SK-N-SH treated with all-trans-retinoic acid at 6 μM for 48 hours (cell line): ENCODE measurements at regions not wholly inside any gene's neighbourhood (a gene's known extent, or its start where the extent isn't known, plus 50 kb on each side); places are given as distances from the start of the nearest gene placed in this dataset.

Experiments
- ATAC-seq: fragments of 200-7000 bp; cut with Tn5 transposase; 3 replicates; pipeline ENCODE4 v1.9.1; 2020; ENCODE audit warnings: mild to moderate bottlenecking, moderate library complexity
- BACH2 ChIP-seq: fragments of 250-450 bp; sonication (Bioruptor Pico); IDR thresholded peaks from 2 replicates; pipeline ENCODE4 v1.9.0; 2021; ENCODE audit warnings: mild to moderate bottlenecking, borderline replicate concordance
- CSDC2 ChIP-seq: fragments of 250-450 bp; sonication (Bioruptor Pico); IDR thresholded peaks from 2 replicates; pipeline ENCODE4 v1.5.0; 2020; ENCODE audit warnings: mild to moderate bottlenecking, moderate library complexity
- ESRRG ChIP-seq: fragments of 250-450 bp; sonication (Bioruptor Pico); IDR thresholded peaks from 2 replicates; pipeline ENCODE4 v1.6.1; 2021; ENCODE audit warnings: mild to moderate bottlenecking
- GLIS3 ChIP-seq: fragments of 250-450 bp; sonication (Bioruptor Pico); IDR thresholded peaks from 2 replicates; pipeline ENCODE4 v1.5.0; 2020; ENCODE audit warnings: mild to moderate bottlenecking, moderate library complexity
- ISL1 ChIP-seq: fragments of 250-450 bp; sonication (Bioruptor Pico); IDR thresholded peaks from 2 replicates; pipeline ENCODE4 v2.1.2; 2022; ENCODE audit warnings: mild to moderate bottlenecking, moderate library complexity
- OSR1 ChIP-seq: fragments of 250-450 bp; sonication (Bioruptor Pico); IDR thresholded peaks from 2 replicates; pipeline ENCODE4 v1.8.0; 2022; ENCODE audit warnings: moderate library complexity, mild to moderate bottlenecking, inconsistent platforms
- PPARA ChIP-seq: fragments of 250-450 bp; sonication (Bioruptor Pico); IDR thresholded peaks from 2 replicates; pipeline ENCODE4 v1.5.0; 2020; ENCODE audit warnings: mild to moderate bottlenecking, borderline replicate concordance
- RARB ChIP-seq: fragments of 250-450 bp; sonication (Bioruptor Pico); IDR thresholded peaks from 2 replicates; pipeline ENCODE4 v1.8.0; 2021; ENCODE audit warnings: mild to moderate bottlenecking, moderate library complexity
- SNAI2 ChIP-seq: fragments of 250-450 bp; sonication (Bioruptor Pico); IDR thresholded peaks from 2 replicates; pipeline ENCODE4 v1.5.0; 2020; ENCODE audit warnings: mild to moderate bottlenecking, moderate library complexity
- TCF4 ChIP-seq: fragments of 250-450 bp; sonication (Bioruptor Pico); IDR thresholded peaks from 2 replicates; pipeline ENCODE4 v1.8.0; 2021; ENCODE audit warnings: mild to moderate bottlenecking, moderate library complexity, borderline replicate concordance
- TOX ChIP-seq: fragments of 250-450 bp; sonication (Bioruptor Pico); IDR thresholded peaks from 2 replicates; pipeline ENCODE4 v1.8.0; 2021; ENCODE audit warnings: mild to moderate bottlenecking, moderate library complexity, borderline replicate concordance
- ZC3H10 ChIP-seq: fragments of 250-450 bp; sonication (Bioruptor Pico); IDR thresholded peaks from 2 replicates; pipeline ENCODE4 v1.5.1; 2021; ENCODE audit warnings: mild to moderate bottlenecking, moderate library complexity
- ZFP3 ChIP-seq: fragments of 250-450 bp; sonication (Bioruptor Pico); IDR thresholded peaks from 2 replicates; pipeline ENCODE4 v1.5.0; 2020; ENCODE audit warnings: mild to moderate bottlenecking, moderate library complexity
- ZFP30 ChIP-seq: fragments of 450-650 bp; formaldehyde crosslinking; IDR thresholded peaks from 2 replicates; pipeline ENCODE4 v1.5.0; 2022; ENCODE audit warnings: mild to moderate bottlenecking, moderate library complexity
- ZNF565 ChIP-seq: fragments of 450-650 bp; formaldehyde crosslinking; conservative IDR thresholded peaks from 2 replicates; pipeline ENCODE4 v1.5.0; 2020; ENCODE audit warnings: low read depth, mild to moderate bottlenecking, moderate library complexity
- ZNF70 ChIP-seq: fragments of 450-650 bp; formaldehyde crosslinking; IDR thresholded peaks from 2 replicates; pipeline ENCODE4 v1.5.0; 2020; ENCODE audit warnings: mild to moderate bottlenecking, moderate library complexity
- ZNF8 ChIP-seq: fragments of 450-650 bp; formaldehyde crosslinking; IDR thresholded peaks from 2 replicates; pipeline ENCODE4 v1.5.0; 2020; ENCODE audit warnings: mild to moderate bottlenecking, moderate library complexity
- TF ChIP-seq, protein P1 (sequence below): fragments of 250-450 bp; sonication (Bioruptor Pico); IDR thresholded peaks from 2 replicates; pipeline ENCODE4 v1.5.0; 2020; ENCODE audit warnings: mild to moderate bottlenecking, moderate library complexity
- TF ChIP-seq, protein P2 (sequence below): fragments of 250-450 bp; sonication (Bioruptor Pico); IDR thresholded peaks from 2 replicates; pipeline ENCODE4 v1.8.0; 2021; ENCODE audit warnings: low read depth, mild to moderate bottlenecking, moderate library complexity, borderline replicate concordance
- TF ChIP-seq, protein P3 (sequence below): fragments of 250-450 bp; sonication (Bioruptor Pico); IDR thresholded peaks from 2 replicates; pipeline ENCODE4 v1.5.1; 2020; ENCODE audit warnings: low read depth, mild to moderate bottlenecking, moderate library complexity
- TF ChIP-seq, protein P4 (sequence below): fragments of 250-450 bp; sonication (Bioruptor Pico); IDR thresholded peaks from 2 replicates; pipeline ENCODE4 v1.8.0; 2020; ENCODE audit warnings: mild to moderate bottlenecking, moderate library complexity, borderline replicate concordance
- TF ChIP-seq, protein P5 (sequence below): fragments of 250-450 bp; sonication (Bioruptor Pico); IDR thresholded peaks from 2 replicates; pipeline ENCODE4 v1.5.1; 2021; ENCODE audit warnings: mild to moderate bottlenecking, moderate library complexity

DNA sequence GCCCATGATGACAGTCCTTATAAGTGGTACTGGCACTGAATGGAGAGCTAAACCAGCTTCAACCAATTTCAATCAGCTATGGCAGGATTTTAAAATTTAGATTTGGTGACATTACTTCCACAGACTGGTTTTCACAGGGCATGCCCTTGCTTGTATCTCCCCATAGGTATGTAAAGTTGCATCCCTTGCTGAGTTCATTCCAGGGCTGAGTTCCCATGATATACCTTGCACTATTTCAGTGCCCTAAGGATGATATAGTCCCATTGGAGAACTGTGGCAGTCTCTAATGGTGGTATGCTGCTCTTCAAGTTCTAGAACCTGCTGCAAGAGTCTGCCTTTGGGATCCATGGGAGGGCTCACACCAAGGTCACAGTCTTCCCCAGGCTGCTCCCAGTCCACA, 232.7 kb upstream of the MOCS1 start:
- TF ChIP-seq ISL1 (no peak), OSR1 (CRISPR knock-in tag) (no peak), TCF4 (CRISPR knock-in tag) (no peak), ESRRG (CRISPR knock-in tag) (no peak), RARB (CRISPR knock-in tag) (no peak), GLIS3 (CRISPR knock-in tag) (no peak), SNAI2 (CRISPR knock-in tag) (no peak), ZFP3 (CRISPR knock-in tag) (no peak), TOX (CRISPR knock-in tag) (no peak), ZFP30 (no peak), ZNF565 (no peak), PPARA (CRISPR knock-in tag) (no peak), ZNF8 (no peak), ZNF70 (no peak), ZC3H10 (CRISPR knock-in tag) (no peak), CSDC2 (CRISPR knock-in tag) (no peak)
- TF ChIP-seq, protein P1, sequence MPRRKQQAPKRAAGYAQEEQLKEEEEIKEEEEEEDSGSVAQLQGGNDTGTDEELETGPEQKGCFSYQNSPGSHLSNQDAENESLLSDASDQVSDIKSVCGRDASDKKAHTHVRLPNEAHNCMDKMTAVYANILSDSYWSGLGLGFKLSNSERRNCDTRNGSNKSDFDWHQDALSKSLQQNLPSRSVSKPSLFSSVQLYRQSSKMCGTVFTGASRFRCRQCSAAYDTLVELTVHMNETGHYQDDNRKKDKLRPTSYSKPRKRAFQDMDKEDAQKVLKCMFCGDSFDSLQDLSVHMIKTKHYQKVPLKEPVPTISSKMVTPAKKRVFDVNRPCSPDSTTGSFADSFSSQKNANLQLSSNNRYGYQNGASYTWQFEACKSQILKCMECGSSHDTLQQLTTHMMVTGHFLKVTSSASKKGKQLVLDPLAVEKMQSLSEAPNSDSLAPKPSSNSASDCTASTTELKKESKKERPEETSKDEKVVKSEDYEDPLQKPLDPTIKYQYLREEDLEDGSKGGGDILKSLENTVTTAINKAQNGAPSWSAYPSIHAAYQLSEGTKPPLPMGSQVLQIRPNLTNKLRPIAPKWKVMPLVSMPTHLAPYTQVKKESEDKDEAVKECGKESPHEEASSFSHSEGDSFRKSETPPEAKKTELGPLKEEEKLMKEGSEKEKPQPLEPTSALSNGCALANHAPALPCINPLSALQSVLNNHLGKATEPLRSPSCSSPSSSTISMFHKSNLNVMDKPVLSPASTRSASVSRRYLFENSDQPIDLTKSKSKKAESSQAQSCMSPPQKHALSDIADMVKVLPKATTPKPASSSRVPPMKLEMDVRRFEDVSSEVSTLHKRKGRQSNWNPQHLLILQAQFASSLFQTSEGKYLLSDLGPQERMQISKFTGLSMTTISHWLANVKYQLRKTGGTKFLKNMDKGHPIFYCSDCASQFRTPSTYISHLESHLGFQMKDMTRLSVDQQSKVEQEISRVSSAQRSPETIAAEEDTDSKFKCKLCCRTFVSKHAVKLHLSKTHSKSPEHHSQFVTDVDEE (CRISPR knock-in tag) = no peak
- TF ChIP-seq, protein P2, sequence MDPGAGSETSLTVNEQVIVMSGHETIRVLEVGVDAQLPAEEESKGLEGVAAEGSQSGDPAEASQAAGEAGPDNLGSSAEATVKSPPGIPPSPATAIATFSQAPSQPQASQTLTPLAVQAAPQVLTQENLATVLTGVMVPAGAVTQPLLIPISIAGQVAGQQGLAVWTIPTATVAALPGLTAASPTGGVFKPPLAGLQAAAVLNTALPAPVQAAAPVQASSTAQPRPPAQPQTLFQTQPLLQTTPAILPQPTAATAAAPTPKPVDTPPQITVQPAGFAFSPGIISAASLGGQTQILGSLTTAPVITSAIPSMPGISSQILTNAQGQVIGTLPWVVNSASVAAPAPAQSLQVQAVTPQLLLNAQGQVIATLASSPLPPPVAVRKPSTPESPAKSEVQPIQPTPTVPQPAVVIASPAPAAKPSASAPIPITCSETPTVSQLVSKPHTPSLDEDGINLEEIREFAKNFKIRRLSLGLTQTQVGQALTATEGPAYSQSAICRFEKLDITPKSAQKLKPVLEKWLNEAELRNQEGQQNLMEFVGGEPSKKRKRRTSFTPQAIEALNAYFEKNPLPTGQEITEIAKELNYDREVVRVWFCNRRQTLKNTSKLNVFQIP (CRISPR knock-in tag) = no peak
- TF ChIP-seq, protein P3, sequence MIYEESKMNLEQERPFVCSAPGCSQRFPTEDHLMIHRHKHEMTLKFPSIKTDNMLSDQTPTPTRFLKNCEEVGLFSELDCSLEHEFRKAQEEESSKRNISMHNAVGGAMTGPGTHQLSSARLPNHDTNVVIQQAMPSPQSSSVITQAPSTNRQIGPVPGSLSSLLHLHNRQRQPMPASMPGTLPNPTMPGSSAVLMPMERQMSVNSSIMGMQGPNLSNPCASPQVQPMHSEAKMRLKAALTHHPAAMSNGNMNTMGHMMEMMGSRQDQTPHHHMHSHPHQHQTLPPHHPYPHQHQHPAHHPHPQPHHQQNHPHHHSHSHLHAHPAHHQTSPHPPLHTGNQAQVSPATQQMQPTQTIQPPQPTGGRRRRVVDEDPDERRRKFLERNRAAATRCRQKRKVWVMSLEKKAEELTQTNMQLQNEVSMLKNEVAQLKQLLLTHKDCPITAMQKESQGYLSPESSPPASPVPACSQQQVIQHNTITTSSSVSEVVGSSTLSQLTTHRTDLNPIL (CRISPR knock-in tag) = no peak
- TF ChIP-seq, protein P4, sequence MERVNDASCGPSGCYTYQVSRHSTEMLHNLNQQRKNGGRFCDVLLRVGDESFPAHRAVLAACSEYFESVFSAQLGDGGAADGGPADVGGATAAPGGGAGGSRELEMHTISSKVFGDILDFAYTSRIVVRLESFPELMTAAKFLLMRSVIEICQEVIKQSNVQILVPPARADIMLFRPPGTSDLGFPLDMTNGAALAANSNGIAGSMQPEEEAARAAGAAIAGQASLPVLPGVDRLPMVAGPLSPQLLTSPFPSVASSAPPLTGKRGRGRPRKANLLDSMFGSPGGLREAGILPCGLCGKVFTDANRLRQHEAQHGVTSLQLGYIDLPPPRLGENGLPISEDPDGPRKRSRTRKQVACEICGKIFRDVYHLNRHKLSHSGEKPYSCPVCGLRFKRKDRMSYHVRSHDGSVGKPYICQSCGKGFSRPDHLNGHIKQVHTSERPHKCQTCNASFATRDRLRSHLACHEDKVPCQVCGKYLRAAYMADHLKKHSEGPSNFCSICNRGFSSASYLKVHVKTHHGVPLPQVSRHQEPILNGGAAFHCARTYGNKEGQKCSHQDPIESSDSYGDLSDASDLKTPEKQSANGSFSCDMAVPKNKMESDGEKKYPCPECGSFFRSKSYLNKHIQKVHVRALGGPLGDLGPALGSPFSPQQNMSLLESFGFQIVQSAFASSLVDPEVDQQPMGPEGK (CRISPR knock-in tag) = no peak
- ATAC-seq = no peak

DNA sequence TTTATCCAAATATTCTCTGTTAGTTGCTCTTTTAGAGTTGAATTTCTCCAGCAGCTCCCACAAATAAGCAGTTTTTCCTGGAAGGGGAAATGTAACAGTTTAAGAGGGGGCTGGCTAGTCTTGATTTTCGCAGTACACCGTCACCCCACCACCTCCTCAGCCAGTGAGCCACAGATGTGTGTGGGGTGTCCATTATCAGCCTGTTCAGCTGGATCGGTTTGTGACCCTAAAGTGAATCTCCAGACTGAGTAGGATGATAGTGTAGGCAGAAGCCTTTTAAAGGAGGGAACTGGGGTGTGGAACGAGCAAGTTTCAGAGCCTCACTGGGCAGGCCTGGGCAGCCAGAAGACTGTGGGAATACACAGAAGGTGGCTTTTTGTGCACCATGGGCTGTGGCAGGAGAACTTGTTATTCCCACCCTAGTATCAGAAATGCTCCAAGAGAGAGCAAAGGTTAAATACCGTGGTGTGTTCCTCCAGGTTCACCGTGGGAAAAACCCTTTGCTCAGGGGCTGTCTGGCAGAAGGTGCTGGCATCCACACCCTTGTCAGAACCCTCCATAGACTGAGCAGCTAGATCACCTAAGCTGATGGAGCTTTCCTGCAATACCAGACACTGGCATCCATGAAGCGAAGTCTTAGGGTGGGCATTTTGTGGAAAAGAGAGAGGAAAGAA, 230.9 kb upstream of the MOCS1 start:
- TF ChIP-seq ZFP30 (no peak), ZNF70 (no peak), GLIS3 (CRISPR knock-in tag) (no peak), TCF4 (CRISPR knock-in tag) (no peak), ZC3H10 (CRISPR knock-in tag) (no peak), SNAI2 (CRISPR knock-in tag) (no peak), ESRRG (CRISPR knock-in tag) (no peak), RARB (CRISPR knock-in tag) (no peak), OSR1 (CRISPR knock-in tag) (no peak), ZNF565 (no peak), BACH2 (CRISPR knock-in tag) (no peak), PPARA (CRISPR knock-in tag) (no peak), CSDC2 (CRISPR knock-in tag) (no peak)
- TF ChIP-seq, protein P1 (CRISPR knock-in tag) = no peak
- TF ChIP-seq, protein P3 (CRISPR knock-in tag) = no peak
- TF ChIP-seq, protein P5, sequence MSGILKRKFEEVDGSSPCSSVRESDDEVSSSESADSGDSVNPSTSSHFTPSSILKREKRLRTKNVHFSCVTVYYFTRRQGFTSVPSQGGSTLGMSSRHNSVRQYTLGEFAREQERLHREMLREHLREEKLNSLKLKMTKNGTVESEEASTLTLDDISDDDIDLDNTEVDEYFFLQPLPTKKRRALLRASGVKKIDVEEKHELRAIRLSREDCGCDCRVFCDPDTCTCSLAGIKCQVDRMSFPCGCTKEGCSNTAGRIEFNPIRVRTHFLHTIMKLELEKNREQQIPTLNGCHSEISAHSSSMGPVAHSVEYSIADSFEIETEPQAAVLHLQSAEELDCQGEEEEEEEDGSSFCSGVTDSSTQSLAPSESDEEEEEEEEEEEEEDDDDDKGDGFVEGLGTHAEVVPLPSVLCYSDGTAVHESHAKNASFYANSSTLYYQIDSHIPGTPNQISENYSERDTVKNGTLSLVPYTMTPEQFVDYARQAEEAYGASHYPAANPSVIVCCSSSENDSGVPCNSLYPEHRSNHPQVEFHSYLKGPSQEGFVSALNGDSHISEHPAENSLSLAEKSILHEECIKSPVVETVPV (CRISPR knock-in tag) = no peak
- TF ChIP-seq, protein P2 (CRISPR knock-in tag) = no peak
- no peak for ATAC-seq
